Lower leg skin (tissue), 4 donors: ENCODE measurements at regions not wholly inside any gene's neighbourhood (a gene's known extent, or its start where the extent isn't known, plus 50 kb on each side); places are given as distances from the start of the nearest gene placed in this dataset.

Experiments
- DNase-seq, 2 donors: peaks; one replicate each; pipeline ENCODE4 v3.0.0-alpha.2; 2019; ENCODE audit warnings: low spot score in 2 of 2
- H3K4me3 ChIP-seq: fragments of 200-600 bp; sonication (generic); 2 replicates; pipeline ENCODE4 v1.5.1; 2017; ENCODE audit warnings: mild to moderate bottlenecking, low read depth; ENCODE audit not compliant: poor library complexity, severe bottlenecking
- CTCF ChIP-seq, 3 donors: fragments of 450-650 bp; IDR thresholded peaks; one replicate each; pipeline ENCODE4 v1.5.1; 2016; ENCODE audit warnings: antibody characterized with exemption in 3 of 3, mild to moderate bottlenecking in 3 of 3, moderate library complexity in 2 of 3
- POLR2A ChIP-seq, 2 donors: fragments of 450-650 bp; IDR thresholded peaks; one replicate each; pipeline ENCODE4 v1.6.1; 2016 to 2017; ENCODE audit warnings: antibody characterized with exemption in 2 of 2, mild to moderate bottlenecking in 1 of 2, moderate library complexity in 1 of 2
- WGBS, 2 donors: methylation state at CpG; one replicate each; pipeline ENCODE4 v1.1.5; 2018; 5-methylcytosine and 5-hydroxymethylcytosine counted together
- intact Hi-C: fragments of 100-400 bp; cut with DNase I; formaldehyde crosslinking; loops from one replicate; pipeline ENCODE4 v1.15.0; 2023; ENCODE audit warnings: low total_unique reads

- intact Hi-C loops: no loop called here
- 97 to 98% methylated on average over 2 of the region's 2 CpGs for WGBS, 2 donors
- no peak overlapping the region for H3K4me3 ChIP-seq
- DNase-seq: no peak
- no peak for TF ChIP-seq POLR2A (IDR thresholded peaks at IDR 0.05)
- TF ChIP-seq CTCF (IDR thresholded peaks at IDR 0.05): no peak
Observed at GRCh38 chr2:70036290-70036689, 51.0 kb upstream of the PCBP1 start.

- 17 to 36% methylated on average over 1 of the region's 1 CpG for WGBS, 2 donors
- no peak for TF ChIP-seq CTCF (IDR thresholded peaks at IDR 0.05)
- TF ChIP-seq POLR2A (IDR thresholded peaks at IDR 0.05): no peak
- no peak overlapping the region for H3K4me3 ChIP-seq
- no peak for DNase-seq
- intact Hi-C loops: no loop called here
Observed at GRCh38 chr2:70035344-70035844, 51.9 kb upstream of the PCBP1 start.

- H3K4me3 ChIP-seq: no peak overlapping the region
- WGBS, 2 donors: 89 to 100% methylated on average over 1 of the region's 1 CpG
- TF ChIP-seq CTCF (IDR thresholded peaks at IDR 0.05) (no peak), POLR2A (IDR thresholded peaks at IDR 0.05) (no peak)
- peak in 1 of 2 donors; percentile 8 for DNase-seq
- intact Hi-C loops: no loop called here
Observed at GRCh38 chr2:70030724-70031420, 56.4 kb upstream of the PCBP1 start.

GRCh38 chr2:70029814-70030409 is 57.4 kb upstream of the PCBP1 start:
- no peak for TF ChIP-seq POLR2A (IDR thresholded peaks at IDR 0.05)
- TF ChIP-seq CTCF (IDR thresholded peaks at IDR 0.05): no peak
- no peak overlapping the region for H3K4me3 ChIP-seq
- WGBS, 2 donors: 31 to 37% methylated on average over 3 of the region's 3 CpGs
- DNase-seq: peak; percentile 51 to 93
- intact Hi-C loops: no loop called here

GRCh38 chr2:70024284-70024683 is 62.9 kb upstream of the ASPRV1 start:
- intact Hi-C loops: no loop called here
- 38 to 57% methylated on average over 3 of the region's 3 CpGs for WGBS, 2 donors
- no peak for DNase-seq
- no peak for TF ChIP-seq POLR2A (IDR thresholded peaks at IDR 0.05)
- TF ChIP-seq CTCF (IDR thresholded peaks at IDR 0.05): no peak
- H3K4me3 ChIP-seq: no peak overlapping the region
